Gastrocnemius medialis (tissue), 4 donors: ENCODE measurements at regions not wholly inside any gene's neighbourhood (a gene's known extent, or its start where the extent isn't known, plus 50 kb on each side); places are given as distances from the start of the nearest gene placed in this dataset.

Experiments
- ATAC-seq, 2 donors: fragments of 150-250 bp; one replicate each; pipeline ENCODE4 v1.9.1; 2016
- DNase-seq, 2 donors: peaks; one replicate each; pipeline ENCODE4 v3.0.0-alpha.2; 2019
- H3K27ac ChIP-seq, 4 donors: fragments of 200-600 bp; sonication (generic); 1 replicate in 1 of 4; 2 replicates in 3 of 4; pipeline ENCODE4 v1.5.1; 2016 to 2018; ENCODE audit warnings: mild to moderate bottlenecking in 2 of 4, moderate library complexity in 1 of 4
- H3K27me3 ChIP-seq, 3 donors: fragments of 200-600 bp; sonication (generic) in 2 of 3; 1 replicate in 1 of 3; 2 replicates in 2 of 3; pipeline versions ENCODE4 v1.5.1 to v1.6.0; 2016 to 2019; ENCODE audit warnings: mild to moderate bottlenecking in 1 of 3, moderate library complexity in 1 of 3
- H3K36me3 ChIP-seq, 2 donors: fragments of 200-600 bp; sonication (generic) in 1 of 2; one replicate each; pipeline ENCODE4 v1.5.1; 2017 to 2018
- H3K4me1 ChIP-seq, 2 donors: fragments of 200-600 bp; sonication (generic) in 1 of 2; one replicate each; pipeline ENCODE4 v1.5.1; 2016 to 2017; ENCODE audit warnings: mild to moderate bottlenecking in 2 of 2
- H3K4me3 ChIP-seq, 4 donors: fragments of 200-600 bp; sonication (generic) in 3 of 4; 1 replicate in 1 of 4; 2 replicates in 3 of 4; pipeline ENCODE4 v1.5.1; 2016 to 2019; ENCODE audit warnings: mild to moderate bottlenecking in 2 of 4
- H3K9me3 ChIP-seq, 3 donors: fragments of 200-600 bp; sonication (generic) in 2 of 3; 1 replicate in 1 of 3; 2 replicates in 2 of 3; pipeline ENCODE4 v1.5.1; 2016 to 2019
- POLR2A ChIP-seq, 2 donors: fragments of 450-650 bp; IDR thresholded peaks; one replicate each; pipeline ENCODE4 v1.6.1; 2017; ENCODE audit warnings: antibody characterized with exemption in 2 of 2, mild to moderate bottlenecking in 2 of 2, moderate library complexity in 2 of 2
- in situ Hi-C, 4 donors: fragments of 200-750 bp; cut with MboI; loops; one replicate each; pipeline versions ENCODE4 v1.15.0 to v1.8.0; 2017; ENCODE audit warnings: low sequenced_read_pairs in 4 of 4
- intact Hi-C: fragments of 100-400 bp; cut with DNase I; formaldehyde crosslinking; loops from one replicate; pipeline ENCODE4 v1.15.1; 2023; ENCODE audit warnings: low total_unique reads
- TF ChIP-seq, protein P1 (sequence below), 5 experiments: fragments of 450-650 bp in 3 of 5; fragments of 200-600 bp in 2 of 5; sonication (generic) in 2 of 5; IDR thresholded peaks in 4 of 5; conservative IDR thresholded peaks in 1 of 5; 1 replicate in 4 of 5; 2 replicates in 1 of 5; pipeline ENCODE4 v1.5.1; 2016 to 2019; ENCODE audit warnings: antibody characterized with exemption in 5 of 5, mild to moderate bottlenecking in 3 of 5, moderate library complexity in 3 of 5

DNA sequence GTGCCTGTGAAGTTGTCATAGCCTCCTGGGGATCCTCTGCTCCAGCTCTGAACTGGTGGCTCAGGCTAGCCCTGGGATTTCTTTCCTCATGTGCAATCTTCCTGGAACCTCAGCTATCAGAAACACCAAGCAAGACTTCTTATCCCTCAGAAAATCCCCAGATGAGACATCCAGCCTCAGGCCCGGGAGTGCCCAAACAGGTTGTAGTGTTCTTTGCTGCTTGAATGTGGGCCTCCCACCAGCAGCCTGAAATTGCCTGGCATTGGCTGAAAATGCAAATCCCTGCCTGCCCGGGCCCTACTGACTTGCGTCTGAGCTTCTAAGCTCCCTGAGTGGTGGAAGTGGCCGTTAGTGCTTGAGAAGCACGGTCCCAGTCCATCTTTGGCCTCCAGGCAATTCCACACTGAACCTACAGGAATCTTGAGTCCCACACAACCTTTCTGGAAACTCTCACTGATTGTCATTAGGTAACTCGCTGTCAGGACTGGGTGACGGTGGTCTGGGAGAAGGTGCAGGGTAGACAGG lies 146.8 kb downstream of the ZBTB18 start:
- no peaks in the 10 kb centered on the region for H3K36me3 ChIP-seq
- no peak overlapping the region for H3K27ac ChIP-seq
- ATAC-seq = no peak

DNA sequence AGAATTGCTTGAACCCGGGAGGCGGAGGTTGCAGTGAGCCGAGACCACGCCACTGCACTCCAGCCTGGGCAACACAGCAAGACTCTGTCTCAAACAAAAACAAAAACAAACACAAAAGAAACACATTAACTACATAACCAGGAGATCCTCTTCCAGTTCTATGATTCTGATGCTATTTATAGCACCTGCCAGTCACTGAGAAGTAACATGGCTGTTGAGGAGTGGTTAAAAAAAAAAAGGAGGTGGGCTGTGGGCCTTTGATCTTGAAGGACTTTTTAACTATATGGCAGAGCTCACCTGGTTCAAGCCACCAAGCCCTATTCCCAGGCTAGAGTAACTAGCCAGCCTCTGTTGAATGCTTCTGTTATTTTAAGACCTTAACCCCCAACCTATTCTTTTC lies 148.8 kb downstream of the ZBTB18 start:
- H3K27me3 ChIP-seq = no peaks in the 10 kb centered on the region
- DNase-seq = no peak
- no peak overlapping the region for H3K27ac ChIP-seq
- TF ChIP-seq, protein P1, sequence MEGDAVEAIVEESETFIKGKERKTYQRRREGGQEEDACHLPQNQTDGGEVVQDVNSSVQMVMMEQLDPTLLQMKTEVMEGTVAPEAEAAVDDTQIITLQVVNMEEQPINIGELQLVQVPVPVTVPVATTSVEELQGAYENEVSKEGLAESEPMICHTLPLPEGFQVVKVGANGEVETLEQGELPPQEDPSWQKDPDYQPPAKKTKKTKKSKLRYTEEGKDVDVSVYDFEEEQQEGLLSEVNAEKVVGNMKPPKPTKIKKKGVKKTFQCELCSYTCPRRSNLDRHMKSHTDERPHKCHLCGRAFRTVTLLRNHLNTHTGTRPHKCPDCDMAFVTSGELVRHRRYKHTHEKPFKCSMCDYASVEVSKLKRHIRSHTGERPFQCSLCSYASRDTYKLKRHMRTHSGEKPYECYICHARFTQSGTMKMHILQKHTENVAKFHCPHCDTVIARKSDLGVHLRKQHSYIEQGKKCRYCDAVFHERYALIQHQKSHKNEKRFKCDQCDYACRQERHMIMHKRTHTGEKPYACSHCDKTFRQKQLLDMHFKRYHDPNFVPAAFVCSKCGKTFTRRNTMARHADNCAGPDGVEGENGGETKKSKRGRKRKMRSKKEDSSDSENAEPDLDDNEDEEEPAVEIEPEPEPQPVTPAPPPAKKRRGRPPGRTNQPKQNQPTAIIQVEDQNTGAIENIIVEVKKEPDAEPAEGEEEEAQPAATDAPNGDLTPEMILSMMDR (IDR thresholded peaks at IDR 0.05 in 4 of 5, conservative IDR thresholded peaks at IDR 0.05 in 1 of 5) = no peak
- no peak for TF ChIP-seq POLR2A (IDR thresholded peaks at IDR 0.05)
- H3K36me3 ChIP-seq = no peaks in the 10 kb centered on the region
- H3K9me3 ChIP-seq = no peaks in the 10 kb centered on the region
- in situ Hi-C loops = no loop called here
- H3K4me3 ChIP-seq = no peak overlapping the region
- intact Hi-C loops = no loop called here
- peak in 1 of 2 donors; percentile 84 for ATAC-seq
- peaks cover 0 to 7% of the 10 kb centered on the region in 2 donors for H3K4me1 ChIP-seq

More for the DNA sequence above, 146.8 kb downstream of the ZBTB18 start:
- H3K4me1 ChIP-seq = peaks cover 0 to 7% of the 10 kb centered on the region in 2 donors
- H3K27me3 ChIP-seq = no peaks in the 10 kb centered on the region
- no peak for DNase-seq
- no peak for TF ChIP-seq POLR2A (IDR thresholded peaks at IDR 0.05)
- TF ChIP-seq, protein P1 (IDR thresholded peaks at IDR 0.05 in 4 of 5, conservative IDR thresholded peaks at IDR 0.05 in 1 of 5) = no peak
- H3K4me3 ChIP-seq = no peak overlapping the region
- intact Hi-C loops (no loop called here), in situ Hi-C loops (no loop called here)
- H3K9me3 ChIP-seq = no peaks in the 10 kb centered on the region

DNA sequence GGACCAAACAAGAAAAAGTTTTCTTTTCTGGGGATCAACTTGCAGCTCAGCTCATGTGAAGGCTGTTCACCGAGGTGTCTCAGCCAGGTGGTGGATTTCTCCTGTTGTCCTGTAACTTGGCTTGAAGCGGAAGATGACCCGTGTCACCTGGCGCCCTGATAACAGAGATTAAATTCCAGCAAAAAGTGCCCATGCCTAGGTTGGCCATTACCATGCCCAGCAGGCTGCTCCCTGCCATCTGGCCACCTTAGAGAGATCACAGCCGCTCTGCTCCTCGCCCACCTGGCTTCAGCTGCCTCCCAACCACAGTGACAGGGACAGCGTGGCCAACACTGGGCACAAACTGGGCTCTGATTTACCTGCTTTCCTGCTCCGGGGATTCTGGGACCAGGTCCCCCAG lies 149.5 kb downstream of the ZBTB18 start:
- Histone ChIP-seq H3K9me3 (no peaks in the 10 kb centered on the region), H3K27ac (no peak overlapping the region), H3K4me3 (no peak overlapping the region), H3K27me3 (no peaks in the 10 kb centered on the region), H3K4me1 (peaks cover 0 to 7% of the 10 kb centered on the region in 2 donors), H3K36me3 (no peaks in the 10 kb centered on the region)
- intact Hi-C loops (no loop called here), in situ Hi-C loops (no loop called here)
- DNase-seq = no peak
- no peak for TF ChIP-seq POLR2A (IDR thresholded peaks at IDR 0.05)
- TF ChIP-seq, protein P1 (IDR thresholded peaks at IDR 0.05 in 4 of 5, conservative IDR thresholded peaks at IDR 0.05 in 1 of 5) = no peak
- no peak for ATAC-seq

DNA sequence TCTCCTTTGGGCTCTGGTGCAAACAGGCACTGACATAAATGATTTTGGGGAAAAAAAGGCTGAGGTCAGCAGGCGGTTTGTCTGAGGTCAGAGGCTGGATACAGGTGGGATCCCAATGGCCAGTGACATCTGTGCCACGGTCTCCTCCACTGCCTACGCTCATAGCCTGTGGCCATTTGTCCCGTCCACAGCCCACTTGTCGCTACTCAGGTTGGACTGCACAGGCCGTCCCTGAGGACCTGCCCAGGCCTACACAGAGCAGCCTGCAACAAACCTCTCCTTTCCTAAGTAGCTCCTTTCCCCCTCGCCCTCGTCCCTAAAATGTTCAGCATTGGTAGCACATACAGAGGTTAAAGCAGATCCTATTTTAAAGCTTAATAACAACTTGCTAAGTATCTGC lies 150.7 kb downstream of the ZBTB18 start:
- TF ChIP-seq, protein P1 (IDR thresholded peaks at IDR 0.05 in 4 of 5, conservative IDR thresholded peaks at IDR 0.05 in 1 of 5) = no peak
- no peak for TF ChIP-seq POLR2A (IDR thresholded peaks at IDR 0.05)
- ATAC-seq (no peak), DNase-seq (no peak)
- in situ Hi-C loops = no loop called here
- Histone ChIP-seq H3K4me3 (no peak overlapping the region), H3K27me3 (no peaks in the 10 kb centered on the region), H3K27ac (no peak overlapping the region), H3K4me1 (peaks cover 0 to 7% of the 10 kb centered on the region in 2 donors), H3K36me3 (no peaks in the 10 kb centered on the region), H3K9me3 (no peaks in the 10 kb centered on the region)
- intact Hi-C loops = no loop called here

DNA sequence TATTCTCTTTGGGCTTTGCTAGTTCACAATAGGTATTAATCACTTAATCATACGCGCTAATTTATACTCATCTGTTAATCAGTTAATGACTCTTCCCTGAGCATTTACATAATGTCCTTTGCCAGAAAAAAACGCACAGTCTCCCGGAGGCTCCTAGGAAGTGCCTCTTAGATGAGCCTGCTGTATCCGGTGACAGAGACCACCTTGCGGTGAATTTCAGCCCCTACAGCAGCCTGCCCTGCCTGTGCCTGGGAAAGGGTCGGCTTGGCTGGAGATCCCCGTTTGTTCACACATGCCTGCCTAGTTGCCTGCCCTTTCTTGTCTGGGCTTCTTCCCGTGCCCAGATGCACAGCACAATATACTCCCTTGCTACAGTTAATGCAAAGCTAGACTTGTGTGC lies 152.9 kb downstream of the ZBTB18 start:
- ATAC-seq (no peak), DNase-seq (no peak)
- Histone ChIP-seq H3K27ac (no peak overlapping the region), H3K27me3 (no peaks in the 10 kb centered on the region), H3K4me1 (peaks cover 0 to 15% of the 10 kb centered on the region in 2 donors), H3K36me3 (no peaks in the 10 kb centered on the region), H3K4me3 (no peak overlapping the region), H3K9me3 (no peaks in the 10 kb centered on the region)
- intact Hi-C loops (no loop called here), in situ Hi-C loops (no loop called here)
- TF ChIP-seq, protein P1 (IDR thresholded peaks at IDR 0.05 in 4 of 5, conservative IDR thresholded peaks at IDR 0.05 in 1 of 5) = no peak
- TF ChIP-seq POLR2A (IDR thresholded peaks at IDR 0.05) = no peak
